ENCODE measurements at regions not wholly inside any gene's neighbourhood (a gene's known extent, or its start where the extent isn't known, plus 50 kb on each side); places are given as distances from the start of the nearest gene placed in this dataset.

DNA sequence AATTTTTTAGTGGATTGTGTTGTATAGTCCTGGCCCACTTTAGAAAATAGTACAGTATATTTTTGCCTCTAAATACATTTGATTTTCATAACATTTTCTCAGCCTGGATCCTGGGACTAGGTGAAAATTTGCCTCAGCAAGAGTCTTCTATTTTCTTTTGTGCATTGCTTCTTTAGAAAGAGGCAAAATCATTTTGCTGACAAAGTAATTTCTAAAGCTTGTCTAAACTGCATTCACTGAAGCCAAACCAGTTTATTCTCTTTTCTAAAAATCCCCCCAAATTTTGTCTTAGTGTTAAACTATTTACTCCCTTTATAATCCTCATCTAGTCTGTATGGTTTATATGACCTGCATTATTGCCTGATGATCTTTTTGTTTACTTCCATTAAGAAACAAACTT, 326.3 kb downstream of the C4orf33 start:
- DNase-seq, result no peak

DNA sequence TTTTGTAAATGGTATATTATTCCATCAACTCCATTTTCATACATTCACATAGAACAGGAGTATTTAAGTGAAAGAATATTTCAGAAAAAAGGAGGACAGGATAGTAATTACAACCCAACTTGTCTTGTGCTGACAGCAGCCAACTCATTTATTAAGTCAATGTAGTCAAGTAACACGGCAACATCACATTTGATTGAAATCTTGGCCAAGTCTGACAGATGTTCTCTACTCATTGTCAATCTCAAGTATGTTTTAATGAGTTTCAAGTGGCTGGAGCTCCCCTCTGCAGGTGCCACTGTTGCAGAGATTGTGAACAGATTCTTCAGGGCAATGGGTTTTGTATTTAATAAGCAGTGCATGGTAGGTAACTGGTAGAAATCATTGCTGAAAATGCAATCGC, 332.5 kb downstream of the C4orf33 start:
- DNase-seq, result no peak

GRCh38 chr4:129429581-129430320, 333.8 kb downstream of the C4orf33 start:
- DNase-seq, result no peak

GRCh38 chr4:129437347-129437746, 341.4 kb downstream of the C4orf33 start:
- DNase-seq, result no peak

GRCh38 chr4:129438456-129438981, 342.6 kb downstream of the C4orf33 start:
- DNase-seq, result no peak

- DNase-seq, result no peak
Observed at GRCh38 chr4:129446074-129446473, 350.1 kb downstream of the C4orf33 start.

- DNase-seq, result no peak
Observed at GRCh38 chr4:129453524-129454200, 357.7 kb downstream of the C4orf33 start.

DNA sequence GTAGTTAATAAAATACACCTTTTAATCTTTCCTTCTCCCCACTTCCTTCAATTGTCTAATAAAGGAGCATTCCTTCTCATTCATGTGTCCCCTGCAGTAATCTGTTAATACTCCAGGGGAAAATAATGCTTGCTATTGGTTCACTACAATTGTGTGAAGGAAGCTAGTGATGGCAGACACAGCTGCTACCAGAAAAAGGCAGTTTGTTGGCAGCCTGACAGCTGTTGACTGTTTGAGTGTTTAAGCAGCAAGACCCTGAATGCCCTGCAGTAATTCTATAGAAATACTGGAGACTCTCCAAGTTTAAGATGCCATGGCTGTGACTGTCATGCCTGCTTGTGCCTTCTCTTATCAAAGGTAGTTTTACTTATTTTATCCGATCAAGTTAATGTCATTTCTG, 359.5 kb downstream of the C4orf33 start:
- no peak for DNase-seq

DNA sequence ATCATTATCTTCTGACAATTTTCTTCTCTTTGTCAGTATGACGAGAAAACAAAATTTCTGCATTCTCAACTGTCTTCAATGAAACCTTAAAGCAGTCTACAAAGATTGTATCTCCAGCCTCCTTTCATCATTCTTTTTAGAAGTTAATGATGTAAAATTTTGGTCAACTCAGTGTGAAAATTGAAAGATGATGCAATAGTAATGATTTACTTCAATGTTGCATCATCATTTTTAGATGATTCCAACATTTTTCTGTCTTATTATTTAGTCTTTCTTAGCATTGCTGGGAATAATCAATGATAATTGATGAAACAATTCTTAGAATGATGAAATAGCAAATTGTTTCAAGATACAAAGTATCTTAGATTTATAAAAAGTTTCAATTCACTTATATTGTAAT, 372.7 kb downstream of the C4orf33 start:
- DNase-seq, result no peak

DNA sequence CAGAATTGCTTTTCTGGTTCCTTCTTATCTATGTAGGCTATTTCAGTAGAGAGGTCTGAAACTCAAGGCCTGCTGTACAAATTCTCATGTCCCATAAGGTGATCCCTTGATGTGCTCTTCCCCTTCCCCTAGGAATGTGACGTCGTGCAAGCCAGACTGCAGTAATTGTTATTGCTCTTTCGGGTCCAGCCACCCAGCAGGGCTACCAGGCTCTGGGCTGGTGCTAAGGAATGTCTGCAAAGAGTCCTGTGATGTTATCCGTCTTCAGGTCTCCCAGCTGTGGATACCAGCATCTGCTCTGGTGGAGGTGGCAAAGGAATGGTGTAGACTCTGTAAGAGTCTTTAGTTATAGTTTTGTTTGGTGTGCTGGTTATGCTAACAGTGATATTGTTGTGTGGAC, 378.7 kb downstream of the C4orf33 start:
- no peak for DNase-seq

DNA sequence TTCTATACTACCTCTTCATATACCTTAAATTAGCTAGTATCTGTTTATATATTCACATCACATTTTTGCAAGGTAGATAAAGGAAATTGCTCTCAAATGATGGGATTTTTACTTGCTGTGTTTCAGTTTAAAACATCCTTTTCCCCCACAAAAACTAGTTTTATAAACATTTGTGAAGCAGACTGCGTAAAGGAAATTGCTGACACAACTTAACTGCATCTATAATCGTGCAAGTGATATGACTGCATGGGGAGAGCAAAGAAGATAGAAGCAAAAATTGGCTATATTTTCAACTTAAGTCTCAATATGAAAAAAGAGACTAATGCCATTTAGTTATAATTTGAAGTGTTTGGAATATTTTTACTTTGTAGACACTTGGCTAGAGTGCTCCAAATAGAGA, 385.2 kb downstream of the C4orf33 start:
- no peak for DNase-seq

DNA sequence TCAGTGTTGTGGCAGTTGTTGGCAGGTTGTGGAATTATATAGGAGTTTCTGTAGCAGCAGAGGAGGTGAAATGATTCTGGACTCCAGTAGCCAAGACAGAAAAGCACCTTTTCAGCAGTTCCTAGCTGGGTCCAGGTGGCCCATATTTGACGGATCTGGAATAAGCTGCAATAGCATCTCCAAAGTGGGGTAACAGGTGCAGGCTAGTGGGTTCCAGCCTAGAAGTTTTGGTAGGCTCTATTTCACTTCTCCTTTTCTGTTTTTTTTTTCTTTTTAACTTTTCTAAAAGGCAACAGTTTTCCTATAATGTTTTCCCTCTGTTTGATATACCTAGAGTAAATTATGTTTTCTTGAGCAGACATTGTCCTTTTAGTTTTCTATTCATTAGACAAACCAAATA, 392.5 kb downstream of the C4orf33 start:
- DNase-seq, result no peak

DNA sequence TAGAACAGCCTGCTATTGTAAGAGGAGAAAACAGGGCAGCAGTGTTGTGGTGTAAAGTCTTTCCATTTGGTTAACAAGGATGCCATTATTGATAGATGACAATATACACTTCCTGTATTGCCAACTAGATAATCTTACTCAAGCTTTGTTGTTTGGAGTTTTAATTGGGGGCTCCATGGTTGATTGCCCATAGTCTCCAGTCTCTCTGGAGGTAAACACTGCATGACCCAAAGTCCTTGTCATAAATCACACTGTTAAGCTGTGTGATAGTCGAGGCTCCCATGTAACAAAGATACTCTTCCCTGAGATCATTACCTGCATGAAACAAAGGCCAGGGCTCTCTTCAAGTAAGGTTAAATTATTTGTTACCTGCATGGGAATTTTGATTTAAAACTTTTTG, 394.6 kb downstream of the C4orf33 start:
- no peak for DNase-seq

DNA sequence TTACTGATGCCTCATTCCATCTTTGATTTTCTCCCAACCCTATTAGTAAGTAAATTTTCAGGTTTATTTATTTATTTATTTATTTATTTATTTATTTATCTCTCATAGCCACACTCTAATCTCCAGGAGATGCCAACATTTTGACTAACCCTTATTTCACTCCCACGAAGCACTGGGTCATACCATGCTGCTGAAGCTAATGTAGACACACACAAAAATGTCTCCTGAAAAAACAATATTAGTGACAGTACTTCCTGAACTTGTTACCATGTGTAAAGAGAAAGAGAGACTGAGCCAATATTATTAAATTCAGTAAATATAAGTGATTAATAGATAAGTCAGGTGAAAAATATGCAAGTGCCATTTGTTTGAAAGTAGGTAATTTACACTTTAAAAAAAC, 402.7 kb downstream of the C4orf33 start:
- no peak for DNase-seq

DNA sequence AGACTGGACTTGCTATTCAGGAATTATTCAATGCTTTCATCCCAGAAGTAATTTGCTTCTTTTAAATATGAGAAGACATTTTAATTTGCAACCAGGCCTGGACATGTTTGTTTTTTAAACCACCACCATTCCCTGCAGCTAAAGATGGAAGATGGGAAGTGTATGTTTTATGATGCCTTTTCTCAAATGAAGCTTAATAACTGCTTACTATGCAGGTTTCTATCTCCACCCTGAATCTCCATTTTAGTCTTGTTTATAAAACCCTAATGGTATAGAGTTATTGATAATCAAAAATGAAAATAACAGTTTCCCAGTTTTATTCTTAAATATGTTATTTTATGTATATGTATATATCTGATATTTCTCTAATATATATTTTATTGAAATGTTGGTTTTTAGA, 418.9 kb downstream of the C4orf33 start:
- DNase-seq, result no peak

- DNase-seq, result no peak
Observed at GRCh38 chr4:129515356-129515755, 419.4 kb downstream of the C4orf33 start.

DNA sequence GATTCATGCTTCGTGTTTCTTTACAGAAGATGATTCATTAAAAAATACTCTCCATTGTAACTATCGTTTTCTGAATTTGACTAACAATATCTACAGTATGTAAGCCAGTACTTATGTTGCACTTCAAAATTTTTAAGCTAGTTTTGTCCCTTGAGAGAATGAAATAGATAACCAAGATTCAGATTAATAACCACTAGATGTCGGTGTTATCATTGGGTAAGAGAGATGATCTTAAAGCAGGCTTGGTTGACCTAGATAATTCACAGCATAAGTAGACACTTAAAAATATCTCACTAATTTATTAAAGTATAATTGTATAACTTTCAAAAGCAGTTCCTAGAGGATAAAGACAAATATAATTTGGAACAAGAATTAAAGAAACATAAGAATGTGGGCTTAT, 430.9 kb downstream of the C4orf33 start:
- no peak for DNase-seq

- no peak for DNase-seq
Observed at GRCh38 chr4:129531253-129531652, 435.3 kb downstream of the C4orf33 start.

DNA sequence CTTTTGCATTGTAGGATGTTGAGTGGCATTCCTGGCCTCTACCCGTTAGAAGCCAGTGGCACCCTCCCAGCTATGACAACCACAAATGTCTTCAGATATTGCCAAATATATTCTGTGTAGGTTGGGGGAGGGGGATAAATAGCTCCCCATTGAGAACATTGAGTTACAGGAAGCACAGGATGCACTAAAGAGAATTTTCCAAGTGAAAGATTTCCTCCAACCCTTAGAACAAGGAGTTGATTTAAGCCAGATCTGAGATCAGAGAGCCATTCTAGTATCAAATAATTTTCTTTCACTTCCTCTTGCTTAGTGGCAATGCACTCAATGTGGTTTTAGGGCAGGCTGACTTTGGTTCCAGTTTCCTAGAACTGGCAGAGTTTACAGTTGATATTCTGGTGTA, 436.6 kb downstream of the C4orf33 start:
- no peak for DNase-seq

- DNase-seq, result no peak
Observed at GRCh38 chr4:129543299-129543698, 447.3 kb downstream of the C4orf33 start.

GRCh38 chr4:129545599-129546278, 449.8 kb downstream of the C4orf33 start:
- DNase-seq, result no peak

DNA sequence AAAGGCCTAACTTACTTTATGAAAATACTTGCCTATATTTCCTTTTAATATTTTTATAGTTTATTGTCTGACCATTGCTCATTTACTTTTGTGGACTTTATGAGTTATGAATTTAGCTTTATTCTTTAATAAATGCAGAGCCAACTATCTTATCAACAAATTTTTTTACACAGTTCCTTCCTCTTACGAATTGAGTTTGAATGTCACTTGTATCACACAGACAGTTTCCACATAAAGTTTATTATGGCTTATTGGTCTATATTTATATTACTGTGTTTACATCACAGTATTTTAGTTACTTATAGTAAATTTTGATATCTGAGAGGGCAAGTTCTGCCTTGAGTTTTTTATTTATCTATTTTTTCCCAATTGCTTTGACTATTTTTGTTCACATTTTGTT, 450.6 kb downstream of the C4orf33 start:
- DNase-seq, result no peak

DNA sequence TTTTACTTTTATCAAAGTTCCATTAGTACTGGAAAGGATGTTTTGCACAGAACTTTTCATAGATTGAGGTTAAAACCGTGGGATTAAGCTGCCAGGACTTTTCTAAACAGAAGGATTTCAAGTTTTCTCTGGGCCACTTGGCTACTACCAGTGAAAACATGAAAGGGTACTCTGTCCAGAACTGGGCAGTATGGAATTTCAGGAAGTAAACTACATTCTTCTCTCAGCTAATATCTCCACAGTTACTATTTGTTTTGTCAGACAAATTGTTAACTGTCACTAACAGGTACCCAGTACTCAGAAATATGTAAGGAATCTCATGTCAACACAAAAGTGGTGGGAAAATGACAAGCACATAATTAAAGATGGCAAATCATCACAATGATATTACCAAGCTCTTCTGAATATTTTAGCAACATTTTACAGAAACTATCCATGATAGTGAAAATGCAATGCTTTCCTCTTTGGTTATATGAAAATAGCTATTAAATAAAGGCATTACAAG, 454.4 kb downstream of the C4orf33 start:
- DNase-seq, result no peak

DNA sequence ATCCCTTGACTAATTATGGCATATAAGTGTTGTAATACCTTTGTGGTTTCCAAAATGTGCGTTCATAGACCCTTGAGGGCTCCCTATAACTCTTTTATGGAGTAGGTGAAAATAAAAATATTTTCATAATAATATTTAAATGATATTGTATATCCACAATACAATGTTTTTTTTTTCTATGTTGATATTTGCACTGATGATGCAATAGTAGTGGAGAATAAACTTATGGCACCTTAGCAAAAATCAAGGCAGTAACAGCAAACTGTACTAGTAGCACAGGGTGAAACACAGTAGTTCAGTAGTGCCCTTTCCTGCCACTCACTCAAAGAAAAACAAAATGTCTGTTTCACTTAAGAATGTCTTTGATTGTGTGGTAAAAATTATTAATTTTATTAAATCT, 465.3 kb downstream of the C4orf33 start:
- no peak for DNase-seq
